Transverse colon (tissue), 4 donors: ENCODE measurements at regions not wholly inside any gene's neighbourhood (a gene's known extent, or its start where the extent isn't known, plus 50 kb on each side); places are given as distances from the start of the nearest gene placed in this dataset.

ENCODE experiments used
- DNase-seq: peaks from one replicate; pipeline ENCODE4 v3.0.0-alpha.2; 2019
- H3K27ac ChIP-seq, 4 donors: fragments of 200-600 bp; sonication (generic); 2 replicates each; pipeline ENCODE4 v1.5.1; 2016 to 2018; ENCODE audit warnings: inconsistent platforms in 4 of 4
- H3K27me3 ChIP-seq: fragments of 200-600 bp; sonication (generic); 2 replicates; pipeline ENCODE4 v1.5.1; 2017; ENCODE audit warnings: inconsistent platforms
- H3K36me3 ChIP-seq, 4 donors: fragments of 200-600 bp; sonication (generic); 2 replicates each; pipeline ENCODE4 v1.5.1; 2017 to 2019; ENCODE audit warnings: inconsistent platforms in 4 of 4
- H3K4me1 ChIP-seq, 4 donors: fragments of 200-600 bp; sonication (generic); 2 replicates each; pipeline ENCODE4 v1.5.1; 2017 to 2020; ENCODE audit warnings: inconsistent platforms in 4 of 4
- H3K4me3 ChIP-seq, 4 donors: fragments of 200-600 bp; sonication (generic); 1 replicate in 1 of 4; 2 replicates in 3 of 4; pipeline versions ENCODE4 v1.5.1 to v1.6.1; 2017 to 2019; ENCODE audit warnings: inconsistent platforms in 4 of 4
- H3K9me3 ChIP-seq, 2 donors: fragments of 200-600 bp; sonication (generic); 2 replicates each; pipeline ENCODE4 v1.5.1; 2017 to 2019; ENCODE audit warnings: inconsistent platforms in 2 of 2
- EP300 ChIP-seq: sonication (generic); formaldehyde crosslinking; IDR thresholded peaks from one replicate; pipeline ENCODE4 v1.6.1; 2017; ENCODE audit warnings: antibody characterized with exemption, low read depth
- POLR2A ChIP-seq: fragments of 450-650 bp; IDR thresholded peaks from one replicate; pipeline ENCODE4 v1.6.1; 2016; ENCODE audit warnings: antibody characterized with exemption, mild to moderate bottlenecking, moderate library complexity
- POLR2AphosphoS5 ChIP-seq, 3 donors: sonication (generic); formaldehyde crosslinking; IDR thresholded peaks; one replicate each; pipeline ENCODE4 v1.6.1; 2016; ENCODE audit warnings: antibody characterized with exemption in 3 of 3
- WGBS, 2 donors: methylation state at CpG; one replicate each; pipeline ENCODE4 v1.1.5; 2018; ENCODE audit warnings: low coverage in 1 of 2; 5-methylcytosine and 5-hydroxymethylcytosine counted together
- in situ Hi-C, 4 donors: fragments of 200-750 bp; cut with MboI; loops; one replicate each; pipeline versions ENCODE4 v1.15.0 to v1.15.1; 2017; ENCODE audit warnings: low sequenced_read_pairs in 3 of 4, low pct_ligation_motif_present in 1 of 4, low pct_unique_long_range_greater_than_20kb in 1 of 4
- intact Hi-C: fragments of 100-400 bp; cut with DNase I; formaldehyde crosslinking; loops from one replicate; pipeline ENCODE4 v1.15.1; 2023; ENCODE audit warnings: low total_unique reads
- TF ChIP-seq, protein P1 (sequence below), 5 experiments: fragments of 200-600 bp in 3 of 5; fragments of 450-650 bp in 2 of 5; sonication (generic) in 3 of 5; IDR thresholded peaks; 1 replicate in 2 of 5; 2 replicates in 3 of 5; pipeline ENCODE4 v1.5.1; 2016 to 2017; ENCODE audit warnings: antibody characterized with exemption in 5 of 5, inconsistent platforms in 3 of 5, mild to moderate bottlenecking in 2 of 5, moderate library complexity in 1 of 5

GRCh38 chr7:45259227-45259596, 101.6 kb downstream of the RAMP3 start:
- peaks cover 11% of the 10 kb centered on the region for H3K27me3 ChIP-seq
- no peak overlapping the region for H3K4me3 ChIP-seq
- TF ChIP-seq POLR2AphosphoS5 (IDR thresholded peaks at IDR 0.05) (no peak), POLR2A (no peak), EP300 (no peak)
- TF ChIP-seq, protein P1, sequence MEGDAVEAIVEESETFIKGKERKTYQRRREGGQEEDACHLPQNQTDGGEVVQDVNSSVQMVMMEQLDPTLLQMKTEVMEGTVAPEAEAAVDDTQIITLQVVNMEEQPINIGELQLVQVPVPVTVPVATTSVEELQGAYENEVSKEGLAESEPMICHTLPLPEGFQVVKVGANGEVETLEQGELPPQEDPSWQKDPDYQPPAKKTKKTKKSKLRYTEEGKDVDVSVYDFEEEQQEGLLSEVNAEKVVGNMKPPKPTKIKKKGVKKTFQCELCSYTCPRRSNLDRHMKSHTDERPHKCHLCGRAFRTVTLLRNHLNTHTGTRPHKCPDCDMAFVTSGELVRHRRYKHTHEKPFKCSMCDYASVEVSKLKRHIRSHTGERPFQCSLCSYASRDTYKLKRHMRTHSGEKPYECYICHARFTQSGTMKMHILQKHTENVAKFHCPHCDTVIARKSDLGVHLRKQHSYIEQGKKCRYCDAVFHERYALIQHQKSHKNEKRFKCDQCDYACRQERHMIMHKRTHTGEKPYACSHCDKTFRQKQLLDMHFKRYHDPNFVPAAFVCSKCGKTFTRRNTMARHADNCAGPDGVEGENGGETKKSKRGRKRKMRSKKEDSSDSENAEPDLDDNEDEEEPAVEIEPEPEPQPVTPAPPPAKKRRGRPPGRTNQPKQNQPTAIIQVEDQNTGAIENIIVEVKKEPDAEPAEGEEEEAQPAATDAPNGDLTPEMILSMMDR (IDR thresholded peaks at IDR 0.05) = no peak
- H3K4me1 ChIP-seq = no peaks in the 10 kb centered on the region
- no peak overlapping the region for H3K27ac ChIP-seq
- DNase-seq = no peak
- no peaks in the 10 kb centered on the region for H3K9me3 ChIP-seq
- in situ Hi-C loops (loop anchor here in 2 of 4 donors (10.0 kb wide), 1 partner anchor 104 kb away; the partner anchor contains the start of gene RAMP3 (in 2 of the 2)), intact Hi-C loops (loop anchor here (5.0 kb wide), 1 partner anchor 97 kb away; no protein-coding TSS in a partner anchor)
- no peaks in the 10 kb centered on the region for H3K36me3 ChIP-seq
- WGBS, 2 donors = 88% methylated on average over 4 of the region's 4 CpGs; no CpG with 5 or more reads in 1 of the 2 donors

DNA sequence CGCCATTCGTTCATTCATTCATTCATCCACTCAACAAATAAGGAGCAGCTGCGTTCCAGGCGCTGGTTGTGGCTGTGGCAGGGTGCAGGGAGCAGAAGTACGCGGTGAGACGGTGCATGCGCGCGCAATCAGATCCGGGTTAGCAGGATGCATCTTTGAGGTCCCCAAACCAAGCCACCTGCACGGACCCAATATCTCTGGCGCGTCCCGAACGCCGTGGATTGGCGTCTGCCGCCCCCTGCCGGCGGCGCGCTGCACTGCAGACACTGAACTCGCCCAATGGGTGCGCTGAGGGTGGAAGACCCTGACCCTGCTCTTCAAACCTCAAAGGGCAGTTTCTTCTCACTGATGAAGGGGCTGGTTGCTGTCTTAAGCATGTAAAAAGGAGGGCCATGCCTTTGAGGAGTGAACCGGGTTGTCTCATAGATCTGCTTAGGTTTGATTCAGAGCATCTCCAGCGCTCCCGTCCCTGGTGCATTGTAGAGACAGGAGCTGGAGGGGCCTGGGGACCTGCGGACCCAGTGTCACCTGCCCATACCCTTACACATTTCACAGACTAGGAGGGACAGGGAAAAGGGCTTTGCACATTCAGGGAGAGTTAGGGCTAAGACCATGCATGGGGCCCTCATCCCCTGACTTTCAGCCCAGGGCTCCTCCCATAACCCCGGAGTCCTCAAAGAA, 102.5 kb downstream of the RAMP3 start:
- Histone ChIP-seq H3K9me3 (no peaks in the 10 kb centered on the region), H3K4me1 (no peaks in the 10 kb centered on the region), H3K27me3 (peaks cover 11% of the 10 kb centered on the region), H3K36me3 (no peaks in the 10 kb centered on the region), H3K4me3 (no peak overlapping the region), H3K27ac (no peak overlapping the region)
- in situ Hi-C loops (loop anchor here in 2 of 4 donors (10.0 kb wide), 1 partner anchor 105 kb away; the partner anchor contains the start of gene RAMP3 (in 2 of the 2)), intact Hi-C loops (loop anchor here (2.0 to 5.0 kb wide), 2 partner anchors 98 to 109 kb away; no protein-coding TSS in a partner anchor)
- DNase-seq = peak; percentile 50
- 41 to 83% methylated on average over 2 to 18 of the region's 30 CpGs for WGBS, 2 donors
- TF ChIP-seq, protein P1 (IDR thresholded peaks at IDR 0.05) = peak; percentile 89 to 99 (median 98)
- TF ChIP-seq POLR2AphosphoS5 (IDR thresholded peaks at IDR 0.05) (no peak), POLR2A (no peak), EP300 (no peak)

- no peak overlapping the region for H3K4me3 ChIP-seq
- 40 to 43% methylated on average over 1 to 9 of the region's 9 CpGs for WGBS, 2 donors
- intact Hi-C loops = no loop called here
- H3K27me3 ChIP-seq = peaks cover 11% of the 10 kb centered on the region
- no peak for DNase-seq
- H3K36me3 ChIP-seq = no peaks in the 10 kb centered on the region
- H3K27ac ChIP-seq = no peak overlapping the region
- H3K4me1 ChIP-seq = no peaks in the 10 kb centered on the region
- H3K9me3 ChIP-seq = no peaks in the 10 kb centered on the region
- in situ Hi-C loops = no loop called here
- no peak for TF ChIP-seq POLR2AphosphoS5 (IDR thresholded peaks at IDR 0.05)
- TF ChIP-seq EP300 = no peak
- TF ChIP-seq, protein P1 (IDR thresholded peaks at IDR 0.05) = no peak
These were observed 109.7 kb downstream of the RAMP3 start for GRCh38 chr7:45267262-45267661.

DNA sequence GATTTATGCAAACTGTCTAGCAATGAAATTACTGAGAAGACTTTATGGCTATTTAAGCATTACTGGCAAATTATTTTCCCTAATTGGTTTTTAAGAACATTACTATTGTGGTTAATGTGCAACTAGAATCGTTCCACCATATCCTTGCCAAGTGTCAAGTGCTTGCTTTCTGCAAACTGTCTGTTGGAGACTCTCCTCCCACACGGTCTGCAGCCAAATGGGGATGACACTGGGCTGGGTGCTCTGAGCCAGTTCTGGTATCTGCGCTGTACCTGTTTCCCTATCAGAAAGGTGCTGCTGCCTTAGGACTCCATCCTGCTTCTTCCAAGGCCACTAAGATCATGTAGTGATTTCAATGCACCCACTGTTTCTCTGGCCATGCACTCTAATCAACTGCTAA, 110.4 kb downstream of the RAMP3 start:
- no peak for DNase-seq
- Histone ChIP-seq H3K4me1 (no peaks in the 10 kb centered on the region), H3K27me3 (peaks cover 11% of the 10 kb centered on the region), H3K4me3 (no peak overlapping the region), H3K36me3 (no peaks in the 10 kb centered on the region), H3K27ac (no peak overlapping the region), H3K9me3 (no peaks in the 10 kb centered on the region)
- TF ChIP-seq EP300 (no peak), POLR2A (no peak), POLR2AphosphoS5 (IDR thresholded peaks at IDR 0.05) (no peak)
- TF ChIP-seq, protein P1 (IDR thresholded peaks at IDR 0.05) = no peak
- intact Hi-C loops = no loop called here
- WGBS, 2 donors = 38 to 52% methylated on average over 2 to 3 of the region's 3 CpGs
- in situ Hi-C loops = no loop called here
